GF-D8 (cell line): ENCODE measurements at regions not wholly inside any gene's neighbourhood (a gene's known extent, or its start where the extent isn't known, plus 50 kb on each side); places are given as distances from the start of the nearest gene placed in this dataset.

ENCODE experiments used
- DNase-seq: peaks from one replicate; lab custom pipeline; 2025; lab: John Stamatoyannopoulos, UW

DNA sequence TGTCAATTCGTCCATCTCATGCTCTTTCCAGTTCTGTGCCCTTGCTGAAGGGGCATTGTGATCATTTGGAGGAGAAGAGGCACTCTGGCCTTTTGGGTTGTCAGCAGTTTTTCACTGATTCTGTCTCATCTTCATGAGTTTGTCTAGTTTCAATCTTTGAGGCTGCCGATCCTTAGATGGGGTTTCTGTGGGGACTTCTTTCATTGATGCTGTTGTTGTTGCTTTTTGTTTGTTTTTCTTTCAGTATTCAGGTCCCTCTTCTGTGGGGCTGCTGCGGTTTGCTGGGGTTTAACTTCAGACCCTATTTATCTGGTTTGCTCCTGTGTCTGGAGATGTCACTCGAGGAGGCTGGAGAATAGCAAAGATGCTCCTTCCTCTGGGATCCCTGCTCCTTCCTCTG lies 224.3 kb downstream of the JRKL start:
- no peak for DNase-seq

DNA sequence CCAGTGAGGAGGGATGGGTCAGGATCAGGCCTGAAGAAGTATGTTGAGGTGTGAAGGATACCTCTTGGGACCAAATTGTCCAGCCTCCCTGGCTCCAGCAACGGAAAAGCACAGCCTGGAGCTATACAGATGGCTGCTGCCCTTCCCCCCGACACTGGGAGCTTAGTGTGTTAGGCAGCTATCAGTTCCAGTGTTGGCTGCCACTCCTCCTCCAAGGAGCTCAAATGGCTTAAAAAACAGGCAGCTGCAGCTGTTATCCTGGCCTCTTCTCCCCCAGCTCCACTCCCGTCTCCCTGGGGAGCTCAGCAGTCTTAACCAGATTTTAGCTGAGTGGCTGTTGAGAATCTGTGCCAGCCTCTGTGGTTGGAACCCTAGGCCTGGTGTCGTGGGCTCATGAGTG lies 225.0 kb downstream of the JRKL start:
- DNase-seq: no peak

DNA sequence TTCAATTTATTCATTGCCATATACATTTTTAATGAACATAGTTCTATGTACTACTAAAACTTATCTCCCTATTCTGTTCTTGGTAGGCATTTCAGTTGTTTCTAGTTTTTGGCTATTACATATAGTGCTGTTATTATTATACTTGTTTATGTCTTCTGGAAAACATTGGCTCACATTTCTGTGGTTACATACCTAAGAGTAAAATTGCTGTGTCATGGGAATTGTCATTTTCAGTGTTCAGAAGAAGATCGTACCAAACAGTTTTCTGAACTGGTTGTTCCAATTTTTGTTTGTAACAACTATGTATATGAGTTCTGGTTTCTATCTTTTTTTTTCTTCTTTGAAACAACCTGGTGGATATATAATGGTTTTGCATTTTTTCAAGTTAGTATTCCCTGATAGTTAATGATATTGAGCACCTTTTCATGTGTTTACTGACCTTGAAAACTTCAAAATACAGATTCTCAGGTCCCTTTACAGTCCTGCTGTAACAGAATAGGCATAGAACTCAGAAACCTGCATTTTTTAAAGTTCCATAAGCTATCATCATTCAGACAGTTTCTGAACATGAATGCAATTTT lies 230.7 kb downstream of the JRKL start:
- no peak for DNase-seq

DNA sequence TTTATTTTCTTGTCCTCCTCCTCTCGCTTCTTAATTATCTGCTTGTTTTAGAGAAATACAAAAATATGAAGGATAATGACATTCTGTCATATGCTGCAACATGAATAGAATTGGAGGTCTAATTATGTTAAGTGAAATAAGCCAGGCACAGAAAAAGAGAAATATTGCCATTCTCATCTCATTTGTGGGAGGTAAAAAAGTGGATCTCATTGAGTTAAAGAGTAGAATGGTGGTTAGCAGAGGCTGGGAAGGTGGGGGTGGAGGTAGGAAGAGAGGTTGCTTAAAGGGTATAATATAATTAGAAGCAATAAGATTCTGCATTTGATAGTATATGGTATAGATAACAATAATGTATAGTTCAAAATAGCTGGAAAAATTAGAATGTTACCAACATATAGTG lies 231.3 kb downstream of the JRKL start:
- DNase-seq: no peak

DNA sequence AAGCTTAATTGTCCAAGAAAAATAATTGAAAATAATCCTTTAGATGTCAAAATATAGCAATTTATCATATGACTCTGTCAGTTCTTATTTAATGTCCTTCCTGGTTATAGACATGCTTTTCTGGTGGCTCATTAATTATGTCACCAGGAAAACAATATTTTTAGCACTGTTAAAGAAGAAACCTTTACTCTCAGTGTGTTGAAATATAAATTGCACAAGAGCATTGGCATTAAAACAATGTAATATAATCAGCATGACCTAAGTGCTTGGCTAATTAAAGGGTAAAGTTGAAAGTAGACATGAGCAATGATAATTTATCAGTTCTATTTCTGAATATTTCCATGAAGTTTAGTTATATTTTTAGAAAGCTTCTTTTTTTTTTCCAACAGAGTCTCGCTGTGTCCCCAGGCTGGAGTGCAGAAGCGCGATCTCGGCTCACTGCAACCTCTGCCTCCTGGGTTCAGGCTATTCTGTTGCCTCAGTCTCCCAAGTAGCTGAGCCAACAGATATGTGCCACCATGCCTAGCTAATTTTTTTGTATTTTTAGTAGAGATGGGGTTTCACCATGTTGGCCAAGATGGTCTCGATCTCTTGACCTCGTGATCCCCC lies 232.3 kb downstream of the JRKL start:
- no peak for DNase-seq

DNA sequence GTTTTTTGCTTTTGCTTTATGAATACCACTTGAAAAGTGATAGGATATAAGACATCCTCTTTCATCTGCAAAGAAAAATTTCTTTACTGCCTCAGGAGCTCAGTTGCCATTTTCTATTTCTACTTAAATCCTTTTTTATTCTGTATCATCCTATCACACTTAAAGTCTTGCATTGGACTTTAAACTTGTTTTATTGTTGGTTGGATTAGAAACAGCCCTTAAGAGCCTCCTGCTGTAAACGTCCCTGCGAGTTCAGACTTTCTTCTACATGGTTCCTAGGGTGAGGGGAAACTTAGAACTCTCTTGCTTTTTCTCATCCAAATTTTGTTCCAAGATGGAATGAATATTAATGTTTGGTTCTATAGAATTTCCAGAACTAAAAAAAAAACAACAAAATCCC lies 234.3 kb downstream of the JRKL start:
- DNase-seq: no peak

DNA sequence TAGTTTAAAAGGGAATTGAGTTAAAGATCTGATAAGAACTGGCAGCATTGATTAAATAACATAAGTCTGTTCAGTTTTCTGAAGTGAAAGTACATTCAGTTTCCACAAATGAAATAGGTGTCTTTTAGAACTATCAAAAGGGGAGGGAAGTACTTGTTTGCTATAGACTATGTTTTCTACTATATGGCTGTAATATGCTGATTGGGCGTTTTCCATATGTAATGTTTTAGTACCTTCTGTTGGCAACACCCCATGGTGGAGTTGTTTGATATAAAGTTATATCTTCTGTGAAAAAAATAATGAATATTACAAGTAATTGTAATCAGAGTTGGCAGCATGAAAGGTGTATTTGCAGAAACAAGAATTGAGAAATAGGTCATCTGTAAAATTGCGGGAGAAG lies 237.6 kb downstream of the JRKL start:
- no peak for DNase-seq

DNA sequence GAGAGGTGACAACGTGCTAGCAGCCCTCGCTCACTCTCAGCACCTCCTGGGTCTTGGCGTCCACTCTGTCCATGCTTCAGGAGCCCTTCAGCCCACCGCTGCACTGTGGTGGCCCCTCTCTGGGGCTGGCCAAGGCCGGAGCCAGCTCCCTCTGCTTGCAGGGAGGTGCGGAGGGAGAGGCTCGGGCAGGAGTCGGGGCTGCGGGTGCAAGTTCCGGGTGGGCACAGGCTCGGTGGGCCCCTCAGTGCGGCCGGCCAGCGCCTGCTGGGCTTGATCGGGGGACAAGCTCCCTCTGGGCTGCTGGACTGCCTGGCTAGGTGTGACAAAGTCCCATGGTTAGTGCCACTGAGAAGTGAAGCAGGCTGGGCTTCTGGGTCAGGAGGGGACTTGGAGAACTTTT lies 245.8 kb downstream of the JRKL start:
- no peak for DNase-seq

DNA sequence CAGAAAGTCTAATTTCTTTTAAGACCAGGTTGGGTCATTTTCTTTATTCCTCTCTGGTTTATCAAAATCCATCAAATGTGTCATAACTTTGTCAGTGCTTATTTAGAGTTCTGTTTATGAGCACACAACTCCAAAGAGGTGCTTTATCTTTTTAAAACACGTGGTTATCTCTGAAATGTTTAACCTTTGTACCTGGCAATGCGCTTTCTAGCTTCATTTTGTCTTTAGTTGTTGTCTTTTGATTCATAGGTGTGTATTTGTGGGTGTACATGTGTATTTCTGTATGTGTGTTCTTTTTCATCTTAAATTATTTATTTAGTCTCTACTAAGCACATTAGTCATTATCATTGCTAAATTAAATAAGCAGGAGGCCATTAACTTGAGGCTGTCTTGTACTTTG lies 251.4 kb downstream of the JRKL start:
- no peak for DNase-seq

DNA sequence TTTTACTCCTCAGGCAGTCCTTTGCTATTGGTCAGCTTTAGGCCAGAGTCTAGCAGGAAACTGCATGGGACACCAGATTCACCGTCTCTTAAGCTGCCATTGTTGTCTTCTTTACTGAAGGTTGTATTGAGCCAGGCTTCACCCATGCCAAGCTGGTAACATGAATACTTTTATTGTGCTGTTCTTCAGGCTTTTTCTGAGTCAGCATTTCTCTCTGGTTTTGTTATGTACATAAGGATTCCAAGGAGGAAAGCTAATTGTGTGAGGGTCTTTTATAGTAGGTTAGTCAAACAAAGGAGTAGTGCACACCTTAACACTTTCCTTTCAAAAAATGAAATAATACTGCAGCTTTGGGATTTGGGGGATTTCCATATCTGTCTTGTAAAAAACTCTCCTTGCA lies 252.8 kb downstream of the JRKL start:
- DNase-seq: no peak

DNA sequence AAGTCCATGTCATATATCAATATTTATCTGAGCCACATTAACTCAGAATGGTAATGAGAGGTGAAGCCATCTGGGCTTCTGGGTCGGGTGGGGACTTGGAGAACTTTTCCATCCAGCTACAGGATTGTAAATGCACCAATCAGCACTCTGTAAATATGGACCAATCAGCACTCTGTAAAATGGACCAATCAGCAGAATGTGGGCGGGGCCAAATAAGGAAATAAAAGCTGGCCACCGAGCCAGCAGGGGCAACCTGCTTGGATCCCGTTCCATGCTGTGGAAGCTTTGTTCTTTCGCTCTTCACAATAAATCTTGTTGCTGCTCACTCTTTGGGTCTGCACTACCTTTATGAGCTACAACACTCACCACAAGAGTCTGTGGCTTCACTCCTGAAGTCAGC lies 253.4 kb downstream of the JRKL start:
- DNase-seq: no peak

DNA sequence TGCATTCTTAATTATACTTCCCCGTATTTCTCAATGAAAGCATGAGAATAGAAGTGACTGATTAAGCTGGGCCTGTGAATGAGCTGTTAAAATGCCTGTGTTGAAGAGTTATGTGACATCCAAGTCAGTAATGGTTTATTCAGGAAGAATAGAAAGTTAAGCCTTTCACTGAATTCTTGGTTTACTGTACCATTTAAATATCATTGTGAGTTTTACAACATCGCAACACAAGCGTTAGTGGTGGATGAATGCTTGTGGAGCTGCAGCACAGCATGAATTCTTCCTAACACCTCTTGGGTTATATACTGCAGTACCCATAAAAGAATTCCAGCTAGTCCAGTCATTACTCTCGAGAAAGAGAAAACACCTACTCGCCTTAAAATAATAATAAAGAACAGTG lies 257.8 kb downstream of the JRKL start:
- DNase-seq: no peak

DNA sequence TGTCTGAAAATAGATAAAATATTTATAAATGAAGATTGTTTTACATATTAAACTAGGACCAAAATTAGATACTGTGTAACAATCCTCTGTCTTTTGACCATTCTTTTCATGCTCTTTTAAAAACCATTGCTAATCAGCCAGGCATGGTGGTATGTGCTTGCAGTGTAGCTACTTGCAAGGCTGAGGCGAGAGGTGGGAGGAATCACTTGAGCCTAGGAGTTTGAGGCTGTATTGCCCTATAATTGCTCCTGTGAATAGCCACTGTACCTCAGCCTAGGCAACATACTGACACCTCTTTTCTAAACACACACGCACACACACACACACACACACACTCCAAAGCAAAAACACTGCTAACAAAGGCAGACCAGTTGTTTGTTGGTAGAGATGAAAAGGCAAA lies 259.2 kb downstream of the JRKL start:
- DNase-seq: no peak

DNA sequence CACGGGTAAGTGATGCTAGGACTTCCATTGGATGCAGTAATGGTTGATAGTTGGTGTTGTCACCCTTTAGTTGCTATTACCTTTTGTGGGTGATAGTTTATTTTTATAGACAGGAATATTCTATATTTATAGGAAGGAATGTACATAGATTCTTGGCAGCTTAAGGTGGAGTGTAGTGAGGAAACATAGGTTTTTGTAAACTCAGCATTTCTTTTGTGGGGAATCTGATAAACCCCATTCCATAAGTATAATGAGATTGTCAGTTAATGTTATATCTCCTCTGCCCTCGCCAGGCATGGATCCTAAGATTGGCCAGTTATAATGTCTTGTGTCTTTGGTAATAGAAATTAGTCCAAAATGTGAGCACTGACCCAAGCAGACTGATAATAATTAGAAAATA lies 262.7 kb downstream of the JRKL start:
- no peak for DNase-seq

DNA sequence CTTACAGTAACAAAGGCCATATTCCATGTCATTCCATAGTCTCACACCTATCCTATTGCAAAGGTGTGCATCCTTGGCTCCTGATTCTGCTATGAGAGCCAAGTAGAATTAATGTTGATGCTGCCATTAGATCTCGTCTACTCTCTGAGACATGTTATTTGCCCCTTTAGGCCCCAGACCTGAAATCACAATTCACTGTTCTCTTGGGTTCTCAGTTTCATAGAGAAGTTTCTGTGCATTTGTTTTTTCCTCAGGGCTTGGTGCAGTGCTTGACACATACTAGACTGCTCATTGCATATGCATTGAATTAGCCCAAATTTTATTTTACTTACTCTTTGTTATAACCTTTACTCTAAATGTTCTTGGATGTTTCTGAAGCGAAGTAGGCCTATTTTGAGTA lies 265.7 kb downstream of the JRKL start:
- no peak for DNase-seq

DNA sequence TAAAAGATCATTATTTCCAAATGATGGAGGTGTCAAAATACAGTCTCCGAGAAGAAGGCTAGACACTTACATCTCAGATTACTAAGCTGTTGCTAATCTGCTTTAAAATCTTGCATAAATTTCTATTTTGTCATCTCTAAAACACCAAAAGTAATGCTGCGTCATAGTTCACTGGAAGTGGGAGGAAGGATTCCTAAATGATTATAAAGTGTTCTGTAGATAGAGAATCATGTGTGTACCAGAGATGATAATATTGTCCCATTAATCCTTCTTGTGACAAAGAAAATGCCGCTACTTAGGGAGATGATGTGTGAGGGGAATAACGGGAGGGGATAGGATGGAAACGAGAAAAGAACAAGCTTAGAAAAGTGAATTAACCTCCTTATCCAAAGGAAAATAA lies 268.6 kb downstream of the JRKL start:
- no peak for DNase-seq

DNA sequence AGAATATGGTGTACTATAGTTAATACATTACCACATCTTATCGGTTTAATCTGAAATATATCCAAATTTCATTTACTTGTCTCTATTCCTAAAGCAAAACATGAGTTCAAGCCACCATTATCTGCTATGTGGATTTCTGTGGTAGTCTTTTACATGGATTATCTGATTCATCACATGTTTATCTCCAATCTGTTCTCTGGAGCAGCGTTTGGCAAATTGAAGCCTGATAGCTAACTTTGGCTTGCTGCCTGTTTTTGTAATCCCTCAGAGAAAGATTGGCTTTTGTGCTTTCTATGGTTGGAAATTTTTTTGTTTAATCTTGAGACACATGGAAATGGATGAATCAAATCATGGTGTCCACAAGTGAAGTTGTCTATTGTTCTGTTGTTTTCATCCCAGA lies 274.3 kb downstream of the JRKL start:
- DNase-seq: no peak

DNA sequence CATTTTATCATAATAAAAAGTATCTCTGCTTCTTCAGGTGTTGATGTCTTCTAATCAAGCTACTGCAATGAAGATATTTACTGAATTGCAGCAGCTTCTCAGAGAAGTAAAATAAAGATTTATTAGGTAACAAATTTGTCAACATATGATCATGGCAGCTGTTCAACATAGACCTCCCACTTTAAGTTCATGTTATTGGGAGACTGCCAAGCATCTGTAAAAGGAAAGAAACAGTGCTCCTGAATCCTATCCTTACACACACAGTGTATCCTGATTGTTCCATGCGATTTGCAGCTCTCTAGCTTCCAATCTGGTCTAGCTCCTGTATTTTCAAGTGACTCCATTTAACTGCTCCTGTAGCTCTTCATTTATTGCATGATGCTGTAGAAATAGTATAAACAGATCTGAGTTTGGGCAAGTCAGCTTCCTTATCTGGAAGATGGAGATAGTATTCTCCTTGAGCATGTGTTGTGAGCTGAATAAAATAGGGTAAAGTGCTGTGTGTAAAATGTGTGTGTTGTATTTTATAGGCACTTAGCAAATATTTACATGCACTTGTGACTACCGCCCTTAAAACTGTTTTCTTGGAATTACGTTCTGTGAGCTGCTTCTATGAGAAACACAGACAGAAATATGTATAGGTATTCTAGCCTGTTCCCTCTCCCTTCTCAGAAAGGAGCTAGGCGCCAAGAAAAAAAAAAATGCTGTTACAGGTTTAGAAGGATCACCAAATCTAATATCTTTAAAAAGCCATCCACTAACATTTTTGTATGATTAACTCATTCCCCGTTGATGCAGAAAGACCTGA lies 290.6 kb downstream of the JRKL start:
- no peak for DNase-seq

DNA sequence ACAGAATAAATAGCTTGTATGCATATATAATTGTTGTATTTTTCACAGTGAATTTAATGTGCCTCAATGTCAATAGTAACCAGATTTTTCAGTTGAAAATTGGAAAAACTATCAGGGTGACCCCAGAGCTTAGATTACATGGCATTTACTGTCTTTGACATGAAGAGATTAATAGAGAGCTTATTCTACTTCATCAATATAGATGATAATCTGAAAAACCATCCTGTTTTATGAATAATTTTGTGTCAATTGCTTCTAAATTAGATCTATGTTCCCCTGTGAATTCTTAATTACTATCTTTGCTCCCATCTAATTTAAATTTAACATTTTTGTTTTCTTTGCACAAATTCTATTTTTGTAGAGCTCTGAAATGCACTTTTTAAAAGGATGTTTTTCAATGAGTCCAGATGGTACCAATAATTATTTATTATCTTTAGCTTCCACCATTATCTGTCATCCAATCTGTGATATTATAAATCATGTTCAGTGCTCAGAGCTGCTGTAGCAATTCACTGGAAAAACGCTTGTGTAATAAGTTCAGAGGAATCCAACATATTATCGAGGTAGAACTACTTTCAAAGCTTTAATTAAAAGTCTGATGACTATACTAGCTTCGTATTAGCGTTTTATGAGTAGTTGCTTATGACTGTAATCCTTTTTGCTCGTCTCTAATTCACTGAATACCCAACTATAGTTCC lies 291.4 kb downstream of the JRKL start:
- DNase-seq: no peak

DNA sequence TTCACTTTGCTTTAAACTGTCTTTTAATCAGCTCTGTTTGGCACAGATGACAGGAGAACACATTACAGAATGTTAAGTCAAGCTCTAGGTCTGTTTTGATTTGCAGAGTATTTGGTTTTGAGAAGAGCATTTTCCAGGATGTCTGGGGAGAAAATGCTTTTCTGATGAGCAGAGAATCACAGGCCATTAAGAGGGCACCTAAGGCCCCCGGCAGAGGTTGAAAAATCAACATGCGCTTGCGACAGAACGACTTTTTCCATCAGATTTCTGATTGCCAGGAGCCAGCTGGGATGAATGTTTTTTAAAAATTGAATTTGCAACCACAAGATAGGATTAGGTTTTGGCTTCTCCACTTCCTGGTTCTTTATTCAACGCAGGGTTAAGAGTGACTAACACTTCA lies 304.5 kb downstream of the JRKL start:
- DNase-seq: no peak

DNA sequence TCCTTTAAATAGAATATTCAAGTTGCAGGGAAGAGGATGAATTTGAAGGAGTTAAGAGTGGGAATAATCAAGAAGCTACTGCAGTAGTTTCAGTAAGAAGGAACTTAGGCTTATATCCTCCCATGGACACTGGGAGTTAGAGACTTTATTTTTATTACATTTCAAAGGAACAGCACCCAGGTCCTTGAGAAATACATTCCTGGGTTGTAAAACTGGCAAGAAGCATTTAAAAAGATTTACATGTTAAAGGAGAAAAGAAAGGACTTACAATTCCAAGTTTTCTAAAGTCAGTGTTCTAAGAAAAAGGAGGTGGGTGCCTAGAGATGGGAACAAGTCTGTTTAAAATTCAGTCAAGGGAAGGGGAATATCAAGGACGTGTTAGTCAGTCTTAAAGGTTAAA lies 306.9 kb downstream of the JRKL start:
- no peak for DNase-seq

DNA sequence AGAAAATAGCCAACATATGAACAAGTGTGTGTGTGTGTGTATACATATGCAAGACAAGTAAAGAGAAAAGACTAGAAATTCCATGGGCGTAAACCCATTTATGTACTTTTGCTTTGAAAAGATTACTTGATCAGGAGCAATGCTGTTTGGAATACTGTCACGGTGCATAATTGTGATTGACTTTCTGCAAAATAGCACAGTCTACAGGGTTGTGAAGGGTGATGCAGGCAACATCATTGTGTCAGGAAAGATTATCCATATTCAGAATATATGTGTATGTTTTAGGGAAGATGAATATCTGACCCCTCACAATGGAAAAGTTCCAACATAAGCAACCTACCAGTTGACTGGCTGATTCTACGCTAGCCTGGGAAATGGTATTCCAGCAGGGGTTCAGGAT lies 307.7 kb downstream of the JRKL start:
- no peak for DNase-seq

DNA sequence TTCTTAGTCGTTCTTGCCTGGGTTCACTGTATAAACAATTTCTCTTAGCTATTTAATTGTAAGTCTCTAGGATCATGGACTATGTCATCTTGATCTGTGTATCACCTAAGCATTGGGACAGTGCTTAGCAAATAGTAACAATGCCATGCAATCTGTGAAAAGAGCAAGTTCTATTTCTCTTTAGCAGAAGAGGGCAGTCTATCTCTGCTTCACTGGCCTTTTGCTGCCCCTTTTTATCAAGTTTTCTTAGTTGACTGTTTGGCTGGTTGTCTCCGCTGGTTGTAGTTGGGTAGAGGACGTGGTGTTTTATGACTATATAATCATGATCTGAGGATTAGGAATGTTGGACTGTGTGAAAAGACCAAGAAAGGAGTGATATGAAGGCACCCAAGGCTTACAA lies 315.0 kb downstream of the JRKL start:
- no peak for DNase-seq
